SK-N-SH (cell line): ENCODE measurements at regions not wholly inside any gene's neighbourhood (a gene's known extent, or its start where the extent isn't known, plus 50 kb on each side); places are given as distances from the start of the nearest gene placed in this dataset.

Experiments
- CTCF ChIA-PET: fragments of 300-600, 350-600 bp; formaldehyde crosslinking; extraction: SDS; loops from one replicate; lab custom pipeline; 2021; lab: Yijun Ruan, JAX
- POLR2A ChIA-PET: fragments of 350-600 bp; sonication (Branson Sonifier 250); formaldehyde crosslinking; extraction: SDS; loops from one replicate; lab custom pipeline; 2020; ENCODE audit warnings: antibody characterized with exemption, inconsistent platforms; lab: Yijun Ruan, JAX
- DNase-seq: peaks from one replicate; pipeline ENCODE4 v3.0.0; 2012
- H2AFZ ChIP-seq: fragments of 200-600 bp; sonication (generic); 2 replicates; pipeline ENCODE4 v1.8.1; 2016; ENCODE audit warnings: antibody characterized with exemption, mild to moderate bottlenecking, low read depth
- H3F3A ChIP-seq: fragments of 200-600 bp; sonication (generic); replicated peaks from 2 replicates; pipeline ENCODE3; 2016; ENCODE audit warnings: antibody characterized with exemption, mild to moderate bottlenecking; ENCODE audit not compliant: insufficient read depth
- H3K27ac ChIP-seq, 2 experiments: fragments of 200-500 bp in 1 of 2; fragments of 200-600 bp in 1 of 2; sonication (Bioruptor generic) in 1 of 2; sonication (generic), shearing (Covaris generic) in 1 of 2; 2 replicates each; pipeline versions ENCODE4 v1.5.1 to v1.6.1; 2014 to 2016; ENCODE audit warnings: low read depth in 2 of 2, inconsistent platforms in 1 of 2, low read length in 1 of 2, mild to moderate bottlenecking in 1 of 2, mixed read lengths in 1 of 2
- H3K27me3 ChIP-seq: fragments of 200-600 bp; sonication (generic), shearing (Covaris generic); 2 replicates; pipeline ENCODE4 v1.6.1; 2016; ENCODE audit warnings: mixed run types; ENCODE audit not compliant: insufficient read depth
- H3K36me3 ChIP-seq, 2 experiments: fragments of 200-500 bp in 1 of 2; fragments of 200-600 bp in 1 of 2; sonication (Bioruptor generic) in 1 of 2; sonication (generic) in 1 of 2; replicated peaks in 1 of 2; 2 replicates each; pipeline versions ENCODE3 to v1.5.1; 2014 to 2016; ENCODE audit warnings: low read length in 1 of 2, mild to moderate bottlenecking in 1 of 2; ENCODE audit not compliant: insufficient read depth in 2 of 2, control insufficient read depth in 1 of 2
- H3K4me1 ChIP-seq, 2 experiments: fragments of 200-500 bp in 1 of 2; fragments of 200-600 bp in 1 of 2; sonication (Bioruptor generic) in 1 of 2; sonication (generic), shearing (Covaris generic) in 1 of 2; 2 replicates each; pipeline versions ENCODE4 v1.5.1 to v1.6.1; 2014 to 2016; ENCODE audit warnings: low read depth in 1 of 2, low read length in 1 of 2, mixed run types in 1 of 2; ENCODE audit not compliant: insufficient read depth in 2 of 2, control insufficient read depth in 1 of 2
- H3K4me2 ChIP-seq: fragments of 200-600 bp; sonication (generic), shearing (Covaris generic); 2 replicates; pipeline ENCODE4 v1.6.1; 2017; ENCODE audit warnings: mixed run types
- H3K4me3 ChIP-seq, 2 experiments: fragments of 200-500 bp in 1 of 2; fragments of 200-600 bp in 1 of 2; sonication (Bioruptor generic) in 1 of 2; sonication (generic), shearing (Covaris generic) in 1 of 2; 2 replicates each; pipeline versions ENCODE4 v1.5.1 to v1.8.1; 2014 to 2016; ENCODE audit warnings: low read depth in 2 of 2, inconsistent platforms in 1 of 2, low read length in 1 of 2, mild to moderate bottlenecking in 1 of 2, mixed read lengths in 1 of 2, moderate library complexity in 1 of 2
- H3K79me2 ChIP-seq: fragments of 200-600 bp; sonication (generic); 2 replicates; pipeline ENCODE4 v1.8.1; 2017; ENCODE audit warnings: mild to moderate bottlenecking; ENCODE audit not compliant: insufficient read depth
- H3K9ac ChIP-seq: fragments of 200-600 bp; sonication (generic); 2 replicates; pipeline ENCODE4 v1.6.1; 2017; ENCODE audit warnings: mixed run types
- H3K9me2 ChIP-seq: fragments of 200-600 bp; sonication (generic); 2 replicates; pipeline ENCODE4 v1.6.1; 2017; ENCODE audit warnings: mixed run types
- H3K9me3 ChIP-seq: fragments of 200-600 bp; sonication (generic); 2 replicates; pipeline ENCODE4 v1.6.1; 2017; ENCODE audit warnings: mixed run types, mild to moderate bottlenecking, moderate library complexity
- H4K20me1 ChIP-seq: fragments of 200-600 bp; sonication (generic); 2 replicates; pipeline ENCODE4 v1.6.1; 2017; ENCODE audit warnings: mild to moderate bottlenecking, mixed run types; ENCODE audit not compliant: insufficient read depth
- EP300 ChIP-seq, 2 experiments: IDR thresholded peaks; 2 replicates each; pipeline versions ENCODE4 v1.4.0 to v1.6.1; 2012; ENCODE audit warnings: borderline replicate concordance in 1 of 2, low read depth in 1 of 2, low read length in 1 of 2
- GATA2 ChIP-seq: sonication (generic); formaldehyde crosslinking; IDR thresholded peaks from 2 replicates; pipeline ENCODE4 v1.5.0; 2020; ENCODE audit warnings: mild to moderate bottlenecking, missing genetic modification reagents
- MEF2A ChIP-seq: IDR thresholded peaks from 2 replicates; pipeline ENCODE4 v1.4.0; 2012; ENCODE audit warnings: low read depth, borderline replicate concordance
- NRF1 ChIP-seq: IDR thresholded peaks from 2 replicates; pipeline ENCODE4 v1.6.1; 2012; ENCODE audit warnings: low read depth, mild to moderate bottlenecking, low read length
- SIN3A ChIP-seq: IDR thresholded peaks from 2 replicates; pipeline ENCODE4 v1.6.1; 2012; ENCODE audit warnings: low read depth, mild to moderate bottlenecking, low read length, moderate library complexity, borderline replicate concordance
- ZBTB33 ChIP-seq: IDR thresholded peaks from 2 replicates; pipeline ENCODE4 v1.4.0; 2012; ENCODE audit warnings: low read depth, borderline replicate concordance
- WGBS: methylation state at CpG from one replicate; pipeline ENCODE4 v1.1.6; 2017; ENCODE audit warnings: low lambda C conversion rate; 5-methylcytosine and 5-hydroxymethylcytosine counted together
- TF ChIP-seq, protein P1 (sequence below): fragments of 150-350 bp; IDR thresholded peaks from 2 replicates; pipeline ENCODE4 v1.6.1; 2016; ENCODE audit warnings: mild to moderate bottlenecking, low read depth, low read length
- TF ChIP-seq, protein P2 (sequence below): fragments of 150-350 bp; IDR thresholded peaks from 2 replicates; pipeline ENCODE4 v1.6.1; 2017; ENCODE audit warnings: antibody characterized with exemption, low read length, low read depth, borderline replicate concordance

DNA sequence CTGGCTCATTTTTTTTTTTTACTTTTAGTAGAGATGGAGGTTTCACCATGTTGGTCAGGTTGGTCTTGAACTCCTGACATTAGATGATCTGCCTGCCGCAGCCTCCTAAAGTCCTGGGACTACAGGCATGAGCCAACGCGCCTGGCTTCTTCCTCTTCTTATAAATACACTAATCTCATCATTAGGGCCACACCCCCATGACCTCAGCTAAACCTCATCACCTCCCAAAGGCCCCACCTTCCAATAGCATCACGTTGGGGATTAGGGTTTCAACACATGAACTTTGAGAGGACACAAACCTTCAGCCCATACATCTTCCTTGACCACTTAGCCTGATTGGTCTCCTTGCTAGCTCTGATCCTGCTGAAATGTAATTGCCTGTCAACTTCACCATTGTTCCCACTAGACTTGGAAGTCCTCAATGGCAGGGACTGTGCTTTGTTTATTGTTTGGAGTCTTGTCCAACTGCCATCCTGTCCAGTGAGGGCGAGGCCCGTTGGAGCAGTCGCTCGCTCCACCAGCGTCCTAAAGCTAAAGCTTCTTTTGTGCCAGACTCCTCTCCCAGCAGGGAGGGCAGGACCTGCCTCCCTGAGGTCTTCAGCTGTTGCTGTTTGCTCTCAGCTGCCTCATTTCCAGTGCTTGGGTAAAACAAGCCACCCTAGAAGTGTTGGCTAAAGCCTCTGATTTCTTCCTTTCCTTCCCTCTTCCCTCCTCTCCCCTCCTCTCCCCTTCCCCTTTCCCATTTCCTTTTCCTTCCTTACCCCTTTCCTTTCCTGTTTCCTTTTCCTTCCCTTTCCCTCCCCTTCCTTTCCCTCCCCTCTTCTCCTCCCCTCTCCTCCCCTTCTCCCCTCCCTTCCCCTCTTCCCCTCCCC, 85.3 kb downstream of the HAPSTR1 start:
- Histone ChIP-seq H3K4me1 (no peaks in the 10 kb centered on the region), H3K9me3 (no peaks in the 10 kb centered on the region), H3K79me2 (no peaks in the 10 kb centered on the region), H3K27ac (no peak overlapping the region), H3K9me2 (no peaks in the 10 kb centered on the region), H2AFZ (no peak overlapping the region), H4K20me1 (no peaks in the 10 kb centered on the region), H3K9ac (no peak overlapping the region), H3K4me3 (no peak overlapping the region), H3K27me3 (no peaks in the 10 kb centered on the region), H3K4me2 (no peak overlapping the region), H3F3A (no peaks in the 10 kb centered on the region), H3K36me3 (no peaks in the 10 kb centered on the region)
- ChIA-PET POLR2A (no interaction called here), CTCF (no interaction called here)
- no peak for DNase-seq
- WGBS: 19% methylated on average over 4 of the region's 9 CpGs
- no peak for TF ChIP-seq GATA2 (CRISPR knock-in tag)
- TF ChIP-seq, protein P1, sequence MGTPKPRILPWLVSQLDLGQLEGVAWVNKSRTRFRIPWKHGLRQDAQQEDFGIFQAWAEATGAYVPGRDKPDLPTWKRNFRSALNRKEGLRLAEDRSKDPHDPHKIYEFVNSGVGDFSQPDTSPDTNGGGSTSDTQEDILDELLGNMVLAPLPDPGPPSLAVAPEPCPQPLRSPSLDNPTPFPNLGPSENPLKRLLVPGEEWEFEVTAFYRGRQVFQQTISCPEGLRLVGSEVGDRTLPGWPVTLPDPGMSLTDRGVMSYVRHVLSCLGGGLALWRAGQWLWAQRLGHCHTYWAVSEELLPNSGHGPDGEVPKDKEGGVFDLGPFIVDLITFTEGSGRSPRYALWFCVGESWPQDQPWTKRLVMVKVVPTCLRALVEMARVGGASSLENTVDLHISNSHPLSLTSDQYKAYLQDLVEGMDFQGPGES: no peak
- TF ChIP-seq, protein P2, sequence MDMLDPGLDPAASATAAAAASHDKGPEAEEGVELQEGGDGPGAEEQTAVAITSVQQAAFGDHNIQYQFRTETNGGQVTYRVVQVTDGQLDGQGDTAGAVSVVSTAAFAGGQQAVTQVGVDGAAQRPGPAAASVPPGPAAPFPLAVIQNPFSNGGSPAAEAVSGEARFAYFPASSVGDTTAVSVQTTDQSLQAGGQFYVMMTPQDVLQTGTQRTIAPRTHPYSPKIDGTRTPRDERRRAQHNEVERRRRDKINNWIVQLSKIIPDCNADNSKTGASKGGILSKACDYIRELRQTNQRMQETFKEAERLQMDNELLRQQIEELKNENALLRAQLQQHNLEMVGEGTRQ: no peak
- TF ChIP-seq NRF1: no peak

DNA sequence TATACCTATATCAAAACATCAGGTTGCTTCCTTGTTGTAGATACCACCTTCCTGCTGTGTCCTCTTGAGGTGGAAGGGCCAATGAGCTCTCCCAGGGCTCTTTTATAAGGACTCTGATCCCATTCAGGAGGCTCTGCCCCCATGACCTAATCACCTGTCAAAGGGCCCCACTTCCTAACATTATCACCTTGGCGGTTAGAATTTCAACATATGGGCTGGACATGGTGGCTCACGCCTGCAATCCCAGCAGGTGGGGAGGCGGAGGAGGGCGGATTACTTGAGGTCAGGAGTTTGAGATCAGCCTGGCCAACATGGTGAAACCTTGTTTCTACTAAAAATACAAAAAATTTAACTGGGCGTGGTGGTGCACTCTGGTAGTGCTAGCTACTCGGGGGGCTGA, 86.4 kb downstream of the HAPSTR1 start:
- H3K27ac ChIP-seq: no peak overlapping the region
- POLR2A ChIA-PET: no interaction called here

More for the DNA sequence above, 86.4 kb downstream of the HAPSTR1 start:
- H3K4me3 ChIP-seq: no peak overlapping the region
- H2AFZ ChIP-seq: no peak overlapping the region
- no peaks in the 10 kb centered on the region for H3K79me2 ChIP-seq
- no peaks in the 10 kb centered on the region for H3K9me3 ChIP-seq
- H3F3A ChIP-seq: no peaks in the 10 kb centered on the region
- TF ChIP-seq MEF2A: no peak
- no peak for TF ChIP-seq ZBTB33
- no peak for TF ChIP-seq EP300 (IDR thresholded peaks at IDR 0.05; ENCODE audit: borderline replicate concordance in 1 of 2, low read depth in 1 of 2, low read length in 1 of 2)
- TF ChIP-seq SIN3A: no peak
- TF ChIP-seq, all 33 proteins: peak for 0
- CTCF ChIA-PET: no interaction called here
- Histone ChIP-seq H3K4me1 (no peaks in the 10 kb centered on the region), H3K4me2 (no peak overlapping the region), H3K36me3 (no peaks in the 10 kb centered on the region), H3K9me2 (no peaks in the 10 kb centered on the region), H3K9ac (no peak overlapping the region), H3K27me3 (no peaks in the 10 kb centered on the region), H4K20me1 (no peaks in the 10 kb centered on the region)
- WGBS: 56% methylated on average over 6 of the region's 6 CpGs
- no peak for DNase-seq
